ENCODE measurements at regions not wholly inside any gene's neighbourhood (a gene's known extent, or its start where the extent isn't known, plus 50 kb on each side); places are given as distances from the start of the nearest gene placed in this dataset.

DNA sequence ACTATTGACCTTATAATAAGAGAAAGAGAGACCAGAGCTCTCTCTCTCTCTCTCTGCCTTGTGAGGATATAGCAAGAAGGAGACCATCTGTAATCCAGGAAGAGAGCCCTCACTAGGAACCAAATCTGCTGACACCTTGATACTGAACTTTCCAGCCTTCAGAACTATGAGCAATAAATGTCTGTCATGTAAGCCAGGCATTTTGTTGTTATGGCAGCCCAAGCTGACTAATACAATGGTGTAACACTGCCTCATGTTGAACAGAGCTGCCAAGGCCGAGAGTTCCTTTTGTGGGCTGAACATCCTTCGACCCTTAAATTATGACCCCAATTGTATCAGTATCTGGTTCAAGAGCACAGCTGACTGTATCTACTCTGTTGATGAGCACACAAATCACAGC, 108.0 kb downstream of the LRRC30 start:
- Histone ChIP-seq H3K27ac (ENCODE audit: extremely low read depth, low read depth, low read length) (no peak overlapping the region), H3K4me3 (ENCODE audit: low read depth, low read length) (no peak overlapping the region), H3K4me1 (ENCODE audit: control insufficient read depth, insufficient read depth, low read length) (no peaks in the 10 kb centered on the region; the same call in 1 of the 2 replicates), H3K9me3 (ENCODE audit: control insufficient read depth, insufficient read depth, low read depth, low read length) (no peaks in the 10 kb centered on the region), H3K36me3 (ENCODE audit: control insufficient read depth in 2 of 2, insufficient read depth in 1 of 2, low read length in 2 of 2) (no peaks in the 10 kb centered on the region)
- TF ChIP-seq MZF1 (tag by site-specific recombination; IDR thresholded peaks at IDR 0.05; ENCODE audit: borderline replicate concordance) = no peak
- TF ChIP-seq ZNF354C (tag by site-specific recombination; IDR thresholded peaks at IDR 0.05; ENCODE audit: borderline replicate concordance, low read depth) = no peak
- TF ChIP-seq ZNF16 (tag by site-specific recombination; IDR thresholded peaks at IDR 0.05; ENCODE audit: low read depth) = no peak
- TF ChIP-seq, protein P1, sequence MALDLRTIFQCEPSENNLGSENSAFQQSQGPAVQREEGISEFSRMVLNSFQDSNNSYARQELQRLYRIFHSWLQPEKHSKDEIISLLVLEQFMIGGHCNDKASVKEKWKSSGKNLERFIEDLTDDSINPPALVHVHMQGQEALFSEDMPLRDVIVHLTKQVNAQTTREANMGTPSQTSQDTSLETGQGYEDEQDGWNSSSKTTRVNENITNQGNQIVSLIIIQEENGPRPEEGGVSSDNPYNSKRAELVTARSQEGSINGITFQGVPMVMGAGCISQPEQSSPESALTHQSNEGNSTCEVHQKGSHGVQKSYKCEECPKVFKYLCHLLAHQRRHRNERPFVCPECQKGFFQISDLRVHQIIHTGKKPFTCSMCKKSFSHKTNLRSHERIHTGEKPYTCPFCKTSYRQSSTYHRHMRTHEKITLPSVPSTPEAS (tag by site-specific recombination; IDR thresholded peaks at IDR 0.05) = no peak
- TF ChIP-seq ZFHX2 (tag by site-specific recombination; conservative IDR thresholded peaks at IDR 0.05) = no peak
- TF ChIP-seq, protein P2, sequence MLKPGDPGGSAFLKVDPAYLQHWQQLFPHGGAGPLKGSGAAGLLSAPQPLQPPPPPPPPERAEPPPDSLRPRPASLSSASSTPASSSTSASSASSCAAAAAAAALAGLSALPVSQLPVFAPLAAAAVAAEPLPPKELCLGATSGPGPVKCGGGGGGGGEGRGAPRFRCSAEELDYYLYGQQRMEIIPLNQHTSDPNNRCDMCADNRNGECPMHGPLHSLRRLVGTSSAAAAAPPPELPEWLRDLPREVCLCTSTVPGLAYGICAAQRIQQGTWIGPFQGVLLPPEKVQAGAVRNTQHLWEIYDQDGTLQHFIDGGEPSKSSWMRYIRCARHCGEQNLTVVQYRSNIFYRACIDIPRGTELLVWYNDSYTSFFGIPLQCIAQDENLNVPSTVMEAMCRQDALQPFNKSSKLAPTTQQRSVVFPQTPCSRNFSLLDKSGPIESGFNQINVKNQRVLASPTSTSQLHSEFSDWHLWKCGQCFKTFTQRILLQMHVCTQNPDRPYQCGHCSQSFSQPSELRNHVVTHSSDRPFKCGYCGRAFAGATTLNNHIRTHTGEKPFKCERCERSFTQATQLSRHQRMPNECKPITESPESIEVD (tag by site-specific recombination; IDR thresholded peaks at IDR 0.05) = no peak
- no peak for TF ChIP-seq ZNF423 (tag by site-specific recombination; IDR thresholded peaks at IDR 0.05)
- no peak for TF ChIP-seq ZNF341 (tag by site-specific recombination; IDR thresholded peaks at IDR 0.05; ENCODE audit: low read depth)
- no peak for TF ChIP-seq ZBTB7A (tag by site-specific recombination; IDR thresholded peaks at IDR 0.05; ENCODE audit: low read depth)
- no peak for TF ChIP-seq ZNF404 (tag by site-specific recombination; IDR thresholded peaks at IDR 0.05)
- TF ChIP-seq ZNF10 (tag by site-specific recombination; IDR thresholded peaks at IDR 0.05) = no peak
- no peak for TF ChIP-seq ZNF518A (tag by site-specific recombination; conservative IDR thresholded peaks at IDR 0.05; ENCODE audit: low read depth)
- TF ChIP-seq ZNF768 (tag by site-specific recombination; IDR thresholded peaks at IDR 0.05) = no peak
- TF ChIP-seq ZNF155 (tag by site-specific recombination; IDR thresholded peaks at IDR 0.05) = no peak
- TF ChIP-seq, protein P3, sequence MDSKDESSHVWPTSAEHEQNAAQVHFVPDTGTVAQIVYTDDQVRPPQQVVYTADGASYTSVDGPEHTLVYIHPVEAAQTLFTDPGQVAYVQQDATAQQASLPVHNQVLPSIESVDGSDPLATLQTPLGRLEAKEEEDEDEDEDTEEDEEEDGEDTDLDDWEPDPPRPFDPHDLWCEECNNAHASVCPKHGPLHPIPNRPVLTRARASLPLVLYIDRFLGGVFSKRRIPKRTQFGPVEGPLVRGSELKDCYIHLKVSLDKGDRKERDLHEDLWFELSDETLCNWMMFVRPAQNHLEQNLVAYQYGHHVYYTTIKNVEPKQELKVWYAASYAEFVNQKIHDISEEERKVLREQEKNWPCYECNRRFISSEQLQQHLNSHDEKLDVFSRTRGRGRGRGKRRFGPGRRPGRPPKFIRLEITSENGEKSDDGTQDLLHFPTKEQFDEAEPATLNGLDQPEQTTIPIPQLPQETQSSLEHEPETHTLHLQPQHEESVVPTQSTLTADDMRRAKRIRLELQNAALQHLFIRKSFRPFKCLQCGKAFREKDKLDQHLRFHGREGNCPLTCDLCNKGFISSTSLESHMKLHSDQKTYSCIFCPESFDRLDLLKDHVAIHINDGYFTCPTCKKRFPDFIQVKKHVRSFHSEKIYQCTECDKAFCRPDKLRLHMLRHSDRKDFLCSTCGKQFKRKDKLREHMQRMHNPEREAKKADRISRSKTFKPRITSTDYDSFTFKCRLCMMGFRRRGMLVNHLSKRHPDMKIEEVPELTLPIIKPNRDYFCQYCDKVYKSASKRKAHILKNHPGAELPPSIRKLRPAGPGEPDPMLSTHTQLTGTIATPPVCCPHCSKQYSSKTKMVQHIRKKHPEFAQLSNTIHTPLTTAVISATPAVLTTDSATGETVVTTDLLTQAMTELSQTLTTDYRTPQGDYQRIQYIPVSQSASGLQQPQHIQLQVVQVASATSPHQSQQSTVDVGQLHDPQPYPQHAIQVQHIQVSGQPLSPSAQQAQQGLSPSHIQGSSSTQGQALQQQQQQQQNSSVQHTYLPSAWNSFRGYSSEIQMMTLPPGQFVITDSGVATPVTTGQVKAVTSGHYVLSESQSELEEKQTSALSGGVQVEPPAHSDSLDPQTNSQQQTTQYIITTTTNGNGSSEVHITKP (tag by site-specific recombination; IDR thresholded peaks at IDR 0.05) = no peak
- no peak for TF ChIP-seq PRDM1 (tag by site-specific recombination; IDR thresholded peaks at IDR 0.05)
- TF ChIP-seq, protein P4, sequence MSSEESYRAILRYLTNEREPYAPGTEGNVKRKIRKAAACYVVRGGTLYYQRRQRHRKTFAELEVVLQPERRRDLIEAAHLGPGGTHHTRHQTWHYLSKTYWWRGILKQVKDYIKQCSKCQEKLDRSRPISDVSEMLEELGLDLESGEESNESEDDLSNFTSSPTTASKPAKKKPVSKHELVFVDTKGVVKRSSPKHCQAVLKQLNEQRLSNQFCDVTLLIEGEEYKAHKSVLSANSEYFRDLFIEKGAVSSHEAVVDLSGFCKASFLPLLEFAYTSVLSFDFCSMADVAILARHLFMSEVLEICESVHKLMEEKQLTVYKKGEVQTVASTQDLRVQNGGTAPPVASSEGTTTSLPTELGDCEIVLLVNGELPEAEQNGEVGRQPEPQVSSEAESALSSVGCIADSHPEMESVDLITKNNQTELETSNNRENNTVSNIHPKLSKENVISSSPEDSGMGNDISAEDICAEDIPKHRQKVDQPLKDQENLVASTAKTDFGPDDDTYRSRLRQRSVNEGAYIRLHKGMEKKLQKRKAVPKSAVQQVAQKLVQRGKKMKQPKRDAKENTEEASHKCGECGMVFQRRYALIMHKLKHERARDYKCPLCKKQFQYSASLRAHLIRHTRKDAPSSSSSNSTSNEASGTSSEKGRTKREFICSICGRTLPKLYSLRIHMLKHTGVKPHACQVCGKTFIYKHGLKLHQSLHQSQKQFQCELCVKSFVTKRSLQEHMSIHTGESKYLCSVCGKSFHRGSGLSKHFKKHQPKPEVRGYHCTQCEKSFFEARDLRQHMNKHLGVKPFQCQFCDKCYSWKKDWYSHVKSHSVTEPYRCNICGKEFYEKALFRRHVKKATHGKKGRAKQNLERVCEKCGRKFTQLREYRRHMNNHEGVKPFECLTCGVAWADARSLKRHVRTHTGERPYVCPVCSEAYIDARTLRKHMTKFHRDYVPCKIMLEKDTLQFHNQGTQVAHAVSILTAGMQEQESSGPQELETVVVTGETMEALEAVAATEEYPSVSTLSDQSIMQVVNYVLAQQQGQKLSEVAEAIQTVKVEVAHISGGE (tag by site-specific recombination; conservative IDR thresholded peaks at IDR 0.05; ENCODE audit: low read depth) = no peak
- CTCF ChIA-PET = interaction anchor here (0.5 to 0.6 kb wide), 2 partner anchors 9 to 126 kb away, joined by 3 read pairs; no protein-coding TSS in a partner anchor
- POLR2A ChIA-PET = no interaction called here

Data from HEK293 (cell line).